Left renal pelvis (tissue), 4 donors: ENCODE measurements at regions not wholly inside any gene's neighbourhood (a gene's known extent, or its start where the extent isn't known, plus 50 kb on each side); places are given as distances from the start of the nearest gene placed in this dataset.
"Not testable (repeated sequence)": the region's sequence is repeated elsewhere in the genome, so short reads cannot be mapped to it uniquely, and the experiment has no call there.

Experiments used
- DNase-seq, 4 donors: peaks; one replicate each; pipeline ENCODE4 v3.0.0-alpha.2; 2013; ENCODE audit warnings: low read depth in 4 of 4, low spot score in 3 of 4

DNA sequence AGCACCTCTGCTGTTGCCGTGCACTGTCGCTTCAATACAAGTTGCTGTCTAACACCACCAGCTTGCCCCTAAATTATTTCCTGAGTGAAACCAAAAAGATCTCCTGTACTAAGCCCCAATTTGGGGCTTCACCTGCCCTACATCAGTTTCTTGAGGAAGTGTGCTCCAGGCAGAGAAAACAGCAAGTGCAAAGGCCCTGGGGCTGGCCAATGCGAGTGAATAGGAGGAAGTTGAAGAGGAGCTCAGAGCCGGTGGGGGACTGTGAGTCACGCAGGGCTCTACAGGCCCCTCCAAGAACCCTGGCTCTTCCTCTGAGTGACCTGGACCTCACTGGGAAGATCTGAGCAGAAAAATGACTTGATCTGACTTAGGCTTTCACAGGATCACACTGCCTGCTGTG, 117.2 kb downstream of the IPO8 start:
- no peak for DNase-seq

DNA sequence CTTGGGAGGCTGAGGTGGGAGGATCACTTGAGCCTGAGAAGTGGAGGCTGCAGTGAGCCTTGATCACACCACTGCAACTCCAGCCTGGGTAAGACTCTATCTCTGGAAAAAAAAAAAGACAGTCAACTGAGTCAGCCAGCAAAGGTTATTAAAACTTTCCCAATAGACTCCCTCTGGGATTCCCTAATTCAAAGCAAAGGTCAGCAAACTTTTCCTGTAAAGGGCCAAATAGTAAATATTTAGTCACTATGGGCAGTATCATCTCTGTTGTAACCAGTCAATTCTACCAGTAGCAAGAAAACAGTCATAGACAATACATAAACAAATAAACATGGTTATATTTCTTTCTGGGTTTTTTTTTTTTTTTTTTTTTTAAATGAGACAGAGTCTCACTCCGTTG, 122.5 kb downstream of the IPO8 start:
- DNase-seq: no peak

DNA sequence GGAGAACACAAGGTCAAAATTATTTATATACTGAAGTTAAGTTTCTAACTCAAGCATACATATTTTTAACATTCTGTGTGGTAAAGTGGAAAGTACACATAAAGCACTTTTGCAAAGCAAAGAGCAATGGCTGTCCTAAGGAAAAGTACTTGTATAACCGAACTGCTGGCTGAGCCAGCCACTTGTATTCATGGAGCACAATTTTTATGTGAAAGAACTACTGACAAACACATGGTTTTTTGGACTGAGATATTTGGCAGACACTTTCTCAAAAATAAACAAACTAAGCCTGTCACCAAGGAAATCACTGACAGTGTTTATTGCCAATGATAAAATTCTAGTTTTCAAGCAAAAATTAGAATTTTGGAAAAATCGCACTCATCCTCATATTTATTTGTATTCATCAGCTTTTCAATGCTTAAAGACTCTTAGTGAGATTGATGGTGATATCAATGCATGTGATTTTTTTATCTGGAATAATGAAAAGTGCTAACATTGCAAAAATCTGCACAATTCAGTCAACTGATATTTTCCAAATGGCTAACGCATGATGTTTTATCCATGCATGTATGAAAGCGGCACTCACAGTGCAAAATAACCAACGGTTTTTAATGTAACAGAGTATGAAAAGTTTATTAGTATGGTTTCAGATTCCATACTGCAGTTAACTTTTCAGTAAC, 125.3 kb downstream of the IPO8 start:
- DNase-seq: no peak

- no peak for DNase-seq
These were observed 126.2 kb downstream of the IPO8 start for GRCh38 chr12:30569426-30569825.

DNA sequence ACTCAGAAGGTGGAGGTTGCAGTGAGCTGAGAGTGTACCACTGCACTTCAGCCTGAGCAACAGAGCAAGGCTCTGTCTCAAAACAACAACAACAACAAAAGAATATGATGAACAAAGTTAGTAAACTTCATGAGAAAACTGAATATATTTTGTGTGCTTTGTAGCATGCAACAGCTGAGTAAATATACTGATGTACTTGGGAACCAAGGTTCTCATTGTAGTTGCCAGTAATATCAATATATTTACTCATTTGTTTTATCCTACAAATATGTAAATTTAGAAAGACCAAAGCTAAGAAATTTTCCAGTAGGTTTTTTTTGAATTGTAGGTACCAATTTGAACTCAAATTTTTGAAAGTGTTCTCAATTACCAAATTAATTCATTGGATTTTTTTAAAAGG, 127.2 kb downstream of the IPO8 start:
- no peak for DNase-seq

DNA sequence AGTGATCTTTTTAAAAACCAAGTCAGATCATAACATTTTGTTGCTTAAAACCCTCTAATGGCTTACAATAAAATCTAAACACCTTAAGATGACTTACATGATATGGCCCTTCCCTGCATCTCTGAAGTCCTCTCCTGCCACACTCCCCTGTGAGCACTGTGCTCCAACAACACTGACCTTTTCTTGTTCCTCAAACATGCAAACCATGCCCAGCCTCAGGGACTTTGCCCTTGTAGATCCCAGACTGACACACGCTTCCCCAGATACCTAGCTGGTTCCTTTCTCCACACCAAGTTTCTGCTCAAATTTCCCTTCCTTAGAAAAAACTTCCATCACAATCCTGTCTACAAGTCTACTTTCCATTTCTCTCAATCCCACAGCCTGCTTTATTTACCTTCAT, 128.6 kb downstream of the IPO8 start:
- DNase-seq: no peak

GRCh38 chr12:30564394-30564793, 131.3 kb downstream of the IPO8 start:
- no peak for DNase-seq

DNA sequence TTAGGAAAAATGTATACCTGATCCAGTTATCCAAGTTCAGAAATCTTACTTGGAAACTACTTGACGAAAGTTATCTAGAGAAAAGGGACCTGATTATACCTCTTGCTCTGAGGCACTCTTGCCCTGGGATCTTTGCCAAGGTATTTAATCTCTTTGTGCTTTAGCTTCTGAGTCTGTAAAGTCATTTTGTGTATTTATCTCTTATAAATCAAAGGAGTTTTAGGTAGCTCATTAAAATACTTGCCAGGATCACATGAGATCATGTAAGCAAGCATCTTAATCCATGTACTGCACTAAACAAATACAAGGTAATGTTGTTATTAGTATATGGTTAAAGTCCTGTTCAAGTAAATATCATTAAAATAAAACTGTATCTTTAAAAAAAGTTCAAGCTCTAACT, 147.5 kb downstream of the IPO8 start:
- DNase-seq: no peak

- no peak for DNase-seq
These were observed 149.5 kb downstream of the IPO8 start for GRCh38 chr12:30546121-30546520.

DNA sequence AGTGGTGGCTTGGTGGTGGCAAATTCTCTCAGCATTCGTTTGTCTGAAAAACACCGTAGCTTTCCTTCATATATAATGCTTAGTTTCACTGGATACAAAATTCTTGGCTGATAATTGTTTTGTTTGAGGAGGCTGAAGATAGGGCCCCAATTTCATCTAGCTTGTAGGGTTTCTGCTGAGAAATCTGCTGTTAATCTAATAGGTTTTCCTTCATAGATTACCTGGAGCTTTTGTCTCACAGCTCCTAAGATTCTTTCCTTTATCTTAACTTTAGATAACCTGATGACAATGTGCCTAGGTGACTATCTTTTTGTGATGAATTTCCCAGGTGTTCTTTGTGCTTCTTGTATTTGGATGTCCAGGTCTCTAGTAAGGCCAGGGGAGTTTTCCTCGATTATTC, 151.0 kb downstream of the IPO8 start:
- not testable (repeated sequence) for DNase-seq

GRCh38 chr12:30537228-30537627, 158.4 kb downstream of the IPO8 start:
- DNase-seq: no peak

DNA sequence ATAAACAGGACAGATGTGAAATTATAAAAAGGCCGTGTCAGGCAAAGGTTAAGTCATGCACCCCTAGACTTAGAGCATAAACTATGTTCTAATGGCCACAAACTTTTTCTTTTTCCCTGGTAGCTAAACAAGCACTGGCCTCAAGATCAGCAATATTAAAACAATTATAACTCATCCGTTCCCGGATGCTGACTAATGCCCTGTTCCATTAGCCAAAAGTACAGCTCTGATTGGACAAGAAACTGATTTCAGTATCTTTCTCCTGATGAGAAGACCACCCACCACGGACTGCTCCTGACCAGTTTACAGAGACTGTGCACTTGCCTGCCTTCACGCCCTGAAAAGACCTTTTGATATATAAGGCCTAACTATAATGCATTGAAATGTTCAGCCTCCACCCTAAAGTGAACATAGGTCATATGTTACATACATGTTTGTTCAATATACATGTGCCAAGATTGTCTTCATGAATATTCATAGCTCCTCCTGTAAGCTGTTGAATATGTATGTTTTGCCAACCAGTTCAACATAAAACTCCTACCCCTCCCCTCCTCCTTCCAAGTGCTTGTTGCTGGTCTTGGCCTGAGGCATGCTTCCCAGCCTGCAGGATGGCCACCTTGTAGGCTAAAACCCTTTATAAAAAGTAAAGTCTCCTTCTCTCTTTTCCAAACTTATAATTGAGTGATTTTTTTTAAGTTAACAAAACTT, 162.0 kb downstream of the IPO8 start:
- no peak for DNase-seq

DNA sequence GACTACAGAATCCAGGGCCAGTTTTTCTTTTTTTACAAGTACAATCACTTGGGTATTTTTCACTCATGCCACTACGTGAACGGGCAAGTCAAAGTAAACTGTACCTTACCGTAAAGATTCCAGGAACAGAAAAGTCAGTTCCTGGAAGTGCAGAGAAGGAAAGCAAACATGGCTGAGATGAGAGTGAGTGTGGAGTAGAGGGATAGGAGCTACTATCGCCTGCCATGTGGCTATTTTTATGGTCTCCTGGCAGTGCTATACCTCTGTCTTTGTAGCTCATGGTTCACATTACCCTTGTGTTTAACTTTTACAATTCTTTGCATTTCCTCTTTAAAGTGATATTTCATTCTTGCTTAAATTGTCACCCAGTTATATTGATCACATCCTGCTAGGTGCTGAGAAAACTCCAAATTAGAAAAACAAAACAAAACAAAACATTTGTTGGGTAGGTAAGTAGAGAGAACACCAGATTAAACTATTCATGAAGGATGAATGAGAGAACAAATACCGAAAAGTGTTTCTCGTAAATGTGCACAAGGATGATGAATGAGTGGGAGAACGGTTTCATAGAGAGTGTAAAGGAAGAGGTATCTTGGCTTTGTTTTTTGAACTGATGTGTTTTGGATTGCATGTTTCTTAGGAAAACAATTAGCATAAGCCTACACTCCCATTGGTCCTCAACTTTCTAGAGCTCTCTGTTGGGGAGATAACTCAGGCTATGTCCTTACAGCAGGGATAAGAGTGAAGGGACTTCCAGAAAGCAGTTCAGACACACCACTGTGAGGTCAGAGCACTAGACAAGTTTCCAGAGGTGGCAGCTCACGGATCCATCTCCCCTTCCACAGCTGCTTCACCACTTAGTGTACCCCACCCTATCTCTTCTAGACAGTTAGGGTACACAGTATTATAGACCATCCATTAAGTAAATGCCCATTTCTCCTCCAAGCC, 163.7 kb downstream of the IPO8 start:
- DNase-seq: no peak

DNA sequence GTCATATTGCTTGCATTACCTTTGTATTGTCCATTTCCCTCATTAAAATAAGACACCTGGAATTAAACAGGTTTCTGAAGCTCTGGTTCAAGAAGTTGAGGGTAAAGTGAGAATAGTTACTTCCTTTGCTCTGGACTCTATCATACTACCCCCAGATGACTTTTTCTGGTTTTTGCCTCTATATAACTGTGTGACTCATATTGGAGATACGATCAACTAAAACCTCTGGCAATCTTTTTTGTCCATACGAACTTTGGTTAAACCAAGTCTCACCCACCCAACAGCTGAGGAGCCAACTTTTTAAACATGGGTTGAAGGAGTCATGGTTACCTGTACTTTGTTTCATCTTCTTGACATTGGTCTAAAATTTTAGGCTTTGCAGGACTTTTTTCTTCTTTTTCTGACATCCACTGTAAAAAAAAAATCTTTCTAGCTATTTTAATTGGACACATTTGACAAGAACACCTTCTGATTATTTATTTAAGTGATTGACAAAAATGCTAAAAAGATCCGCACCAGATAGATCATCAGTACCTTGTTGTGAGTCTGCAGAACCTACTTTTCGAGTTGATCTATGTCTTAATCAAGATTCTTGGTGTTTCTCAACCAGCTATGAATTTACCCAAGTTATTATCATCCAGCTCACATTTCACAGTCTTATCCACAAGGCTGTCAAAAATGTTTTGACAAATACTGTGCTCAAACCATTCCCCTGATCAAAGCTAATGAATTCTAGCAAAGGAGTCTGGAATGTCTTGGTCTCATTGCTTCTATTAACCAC, 166.0 kb downstream of the IPO8 start:
- no peak for DNase-seq

DNA sequence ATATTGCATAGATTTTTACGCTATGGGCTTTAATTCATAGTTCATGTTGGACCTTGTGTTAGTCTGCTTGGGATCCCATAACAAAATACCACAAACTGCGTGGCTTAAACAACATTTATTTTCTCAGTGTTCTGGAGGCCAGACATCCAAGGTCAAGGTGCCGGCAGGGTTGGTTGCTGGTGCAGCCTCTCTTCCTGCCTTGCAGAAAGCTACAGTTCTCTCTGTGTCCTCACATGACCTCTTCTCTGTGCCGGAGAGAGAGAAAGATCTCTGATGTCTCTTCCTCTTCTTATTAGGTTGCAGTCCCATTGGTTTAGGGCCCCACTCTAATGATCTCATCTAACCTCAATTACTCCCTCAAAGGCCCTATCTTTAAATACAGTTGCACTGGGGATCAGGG, 170.5 kb downstream of the IPO8 start:
- no peak for DNase-seq

DNA sequence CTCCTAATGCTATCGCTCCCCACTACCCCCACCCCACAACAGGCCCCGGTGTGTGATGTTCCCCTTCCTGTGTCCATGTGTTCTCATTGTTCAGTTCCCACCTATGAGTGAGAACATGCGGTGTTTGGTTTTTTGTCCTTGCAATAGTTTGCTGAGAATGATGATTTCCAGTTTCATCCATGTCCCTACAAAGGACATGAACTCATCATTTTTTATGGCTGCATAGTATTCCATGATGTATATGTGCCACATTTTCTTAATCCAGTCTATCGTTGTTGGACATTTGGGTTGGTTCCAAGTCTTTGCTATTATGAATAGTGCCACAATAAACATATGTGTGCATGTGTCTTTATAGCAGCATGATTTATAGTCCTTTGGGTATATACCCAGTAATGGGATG, 175.4 kb downstream of the IPO8 start:
- not testable (repeated sequence) for DNase-seq

GRCh38 chr12:30519535-30519934, 176.1 kb downstream of the IPO8 start:
- no peak for DNase-seq

GRCh38 chr12:30517320-30517719, 178.3 kb downstream of the IPO8 start:
- DNase-seq: no peak

DNA sequence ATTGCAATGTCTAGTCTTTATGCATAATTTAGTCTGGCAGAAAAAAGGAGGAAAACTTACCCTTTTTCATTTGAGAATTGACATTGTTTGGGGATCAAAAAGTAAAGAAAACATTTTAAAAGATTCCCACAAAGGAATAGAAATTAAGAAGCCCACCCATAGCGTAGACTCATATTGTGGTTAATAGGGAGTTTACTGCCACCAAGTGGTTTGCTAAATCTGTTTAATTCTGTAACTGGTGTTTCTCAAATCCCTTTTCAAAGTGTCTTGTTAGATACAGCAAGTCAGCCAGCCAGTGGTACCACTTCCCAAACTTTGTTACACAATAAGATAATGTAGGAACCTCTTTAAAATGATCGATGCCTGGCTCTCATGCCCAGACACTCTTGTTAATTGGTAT, 180.3 kb downstream of the IPO8 start:
- peak in 2 of 4 donors; percentile 27 to 30 for DNase-seq

DNA sequence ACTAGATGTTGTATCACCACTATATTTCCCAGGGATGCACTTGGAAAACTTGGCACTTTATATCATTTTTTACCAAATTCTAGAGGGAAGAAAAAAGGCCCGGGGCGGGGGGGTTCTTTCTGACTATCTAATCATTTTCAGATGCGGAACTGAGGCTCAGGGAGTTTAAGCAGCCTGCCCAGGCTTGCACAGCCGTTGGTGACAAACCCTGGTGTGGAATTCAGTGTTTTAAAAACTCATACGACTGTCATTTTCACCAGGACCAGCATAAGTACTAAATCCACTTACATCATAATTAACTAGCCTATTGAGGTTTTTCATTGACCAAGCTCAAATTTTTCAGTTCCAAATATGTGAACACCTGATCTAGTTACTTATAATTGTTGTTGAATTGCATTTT, 181.0 kb downstream of the IPO8 start:
- DNase-seq: no peak
